Gastrocnemius medialis (tissue), 4 donors: ENCODE measurements at regions not wholly inside any gene's neighbourhood (a gene's known extent, or its start where the extent isn't known, plus 50 kb on each side); places are given as distances from the start of the nearest gene placed in this dataset.

Source experiments
- POLR2A ChIP-seq, 2 donors: fragments of 450-650 bp; IDR thresholded peaks; one replicate each; pipeline ENCODE4 v1.6.1; 2017; ENCODE audit warnings: antibody characterized with exemption in 2 of 2, mild to moderate bottlenecking in 2 of 2, moderate library complexity in 2 of 2
- TF ChIP-seq, protein P1 (sequence below), 5 experiments: fragments of 450-650 bp in 3 of 5; fragments of 200-600 bp in 2 of 5; sonication (generic) in 2 of 5; IDR thresholded peaks in 4 of 5; conservative IDR thresholded peaks in 1 of 5; 1 replicate in 4 of 5; 2 replicates in 1 of 5; pipeline ENCODE4 v1.5.1; 2016 to 2019; ENCODE audit warnings: antibody characterized with exemption in 5 of 5, mild to moderate bottlenecking in 3 of 5, moderate library complexity in 3 of 5

DNA sequence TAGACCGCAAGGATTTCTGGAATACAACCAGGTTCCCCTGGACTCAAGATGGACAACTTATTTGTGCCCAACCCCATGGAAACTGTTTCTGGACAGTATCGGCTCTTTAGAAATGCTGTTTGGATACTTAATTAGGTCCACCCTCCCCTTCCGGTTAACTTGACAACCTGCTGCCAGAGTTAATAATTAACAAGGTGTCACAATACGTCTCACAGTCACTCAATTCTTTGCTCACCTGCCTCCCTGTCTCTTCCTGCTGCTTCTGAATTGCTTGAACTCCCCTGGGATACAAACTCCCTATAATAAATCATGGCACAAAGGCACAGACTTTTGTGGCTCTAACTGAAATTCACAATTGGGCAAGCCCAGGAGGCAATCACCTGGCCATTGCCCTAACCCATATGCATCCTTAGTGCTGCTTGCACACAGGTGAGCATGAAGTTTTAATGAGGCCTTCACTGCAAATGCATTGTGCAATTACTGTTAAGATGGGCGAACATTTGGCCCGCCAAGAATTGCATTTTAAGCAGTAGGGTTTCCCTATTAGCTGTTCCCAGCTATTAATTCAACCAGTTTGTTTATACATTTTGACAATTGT is 504.4 kb upstream of the NOX3 start:
- TF ChIP-seq, protein P1, sequence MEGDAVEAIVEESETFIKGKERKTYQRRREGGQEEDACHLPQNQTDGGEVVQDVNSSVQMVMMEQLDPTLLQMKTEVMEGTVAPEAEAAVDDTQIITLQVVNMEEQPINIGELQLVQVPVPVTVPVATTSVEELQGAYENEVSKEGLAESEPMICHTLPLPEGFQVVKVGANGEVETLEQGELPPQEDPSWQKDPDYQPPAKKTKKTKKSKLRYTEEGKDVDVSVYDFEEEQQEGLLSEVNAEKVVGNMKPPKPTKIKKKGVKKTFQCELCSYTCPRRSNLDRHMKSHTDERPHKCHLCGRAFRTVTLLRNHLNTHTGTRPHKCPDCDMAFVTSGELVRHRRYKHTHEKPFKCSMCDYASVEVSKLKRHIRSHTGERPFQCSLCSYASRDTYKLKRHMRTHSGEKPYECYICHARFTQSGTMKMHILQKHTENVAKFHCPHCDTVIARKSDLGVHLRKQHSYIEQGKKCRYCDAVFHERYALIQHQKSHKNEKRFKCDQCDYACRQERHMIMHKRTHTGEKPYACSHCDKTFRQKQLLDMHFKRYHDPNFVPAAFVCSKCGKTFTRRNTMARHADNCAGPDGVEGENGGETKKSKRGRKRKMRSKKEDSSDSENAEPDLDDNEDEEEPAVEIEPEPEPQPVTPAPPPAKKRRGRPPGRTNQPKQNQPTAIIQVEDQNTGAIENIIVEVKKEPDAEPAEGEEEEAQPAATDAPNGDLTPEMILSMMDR (IDR thresholded peaks at IDR 0.05 in 4 of 5, conservative IDR thresholded peaks at IDR 0.05 in 1 of 5): no peak
- no peak for TF ChIP-seq POLR2A (IDR thresholded peaks at IDR 0.05)
